ENCODE measurements at regions not wholly inside any gene's neighbourhood (a gene's known extent, or its start where the extent isn't known, plus 50 kb on each side); places are given as distances from the start of the nearest gene placed in this dataset.

- WGBS, 2 donors, result 88 to 96% methylated on average over 10 of the region's 10 CpGs
- no peaks in the 10 kb centered on the region for H3K9me3 ChIP-seq
- no peak overlapping the region for H3K4me3 ChIP-seq
- intact Hi-C loops (cut with DNase I), result no loop called here
- TF ChIP-seq POLR2A (IDR thresholded peaks at IDR 0.05) (no peak), CTCF (IDR thresholded peaks at IDR 0.05) (no peak)
- H3K36me3 ChIP-seq, result no peaks in the 10 kb centered on the region
- H3K4me1 ChIP-seq, result no peaks in the 10 kb centered on the region
- no peak overlapping the region for H3K27ac ChIP-seq
- no peaks in the 10 kb centered on the region for H3K27me3 ChIP-seq
- no peak for DNase-seq
Observed at GRCh38 chr1:116825720-116826438, 71.6 kb downstream of the CD2 start.

GRCh38 chr1:116826818-116827606, 72.8 kb downstream of the CD2 start:
- WGBS, 2 donors, result 53 to 60% methylated on average over 8 to 9 of the region's 9 CpGs
- H3K4me3 ChIP-seq, result no peak overlapping the region

GRCh38 chr1:116827607-116828105, 73.4 kb downstream of the CD2 start:
- TF ChIP-seq POLR2A (IDR thresholded peaks at IDR 0.05) (no peak), CTCF (IDR thresholded peaks at IDR 0.05) (no peak)
- Histone ChIP-seq H3K27me3 (no peaks in the 10 kb centered on the region), H3K9me3 (no peaks in the 10 kb centered on the region), H3K36me3 (no peaks in the 10 kb centered on the region), H3K4me3 (no peak overlapping the region), H3K4me1 (peaks cover 0 to 10% (median 2%) of the 10 kb centered on the region in 3 donors), H3K27ac (no peak overlapping the region)
- intact Hi-C loops (cut with DNase I), result no loop called here
- WGBS, 2 donors, result 79 to 98% methylated on average over 2 of the region's 2 CpGs
- DNase-seq, result no peak

More at GRCh38 chr1:116826818-116827606, 72.8 kb downstream of the CD2 start:
- Histone ChIP-seq H3K9me3 (no peaks in the 10 kb centered on the region), H3K4me1 (peaks cover 0 to 4% (median 0%) of the 10 kb centered on the region in 3 donors), H3K27me3 (no peaks in the 10 kb centered on the region), H3K27ac (no peak overlapping the region), H3K36me3 (no peaks in the 10 kb centered on the region)
- DNase-seq, result no peak
- TF ChIP-seq CTCF (IDR thresholded peaks at IDR 0.05) (no peak), POLR2A (IDR thresholded peaks at IDR 0.05) (no peak)
- intact Hi-C loops (cut with DNase I), result no loop called here

GRCh38 chr1:116832308-116832931, 77.3 kb upstream of the PTGFRN start:
- intact Hi-C loops (cut with DNase I), result no loop called here
- Histone ChIP-seq H3K36me3 (no peaks in the 10 kb centered on the region), H3K27ac (peak overlapping the region in 2 of 4 donors; percentile 55 to 57), H3K9me3 (peaks cover 0 to 4% (median 0%) of the 10 kb centered on the region in 3 donors), H3K4me3 (no peak overlapping the region), H3K27me3 (no peaks in the 10 kb centered on the region), H3K4me1 (peaks cover 2 to 49% (median 6%) of the 10 kb centered on the region in 3 donors)
- no peak for TF ChIP-seq POLR2A (IDR thresholded peaks at IDR 0.05)
- no peak for DNase-seq
- 43 to 60% methylated on average over 6 of the region's 6 CpGs for WGBS, 2 donors

- Histone ChIP-seq H3K4me3 (no peak overlapping the region), H3K36me3 (no peaks in the 10 kb centered on the region), H3K27ac (peak overlapping the region in 3 of 4 donors; percentile 19 to 57 (median 55)), H3K27me3 (peaks cover 0 to 3% (median 0%) of the 10 kb centered on the region in 4 donors), H3K4me1 (peaks cover 2 to 49% (median 6%) of the 10 kb centered on the region in 3 donors), H3K9me3 (peaks cover 0 to 9% (median 0%) of the 10 kb centered on the region in 3 donors)
- intact Hi-C loops (cut with DNase I), result no loop called here
- no peak for DNase-seq
- TF ChIP-seq CTCF (IDR thresholded peaks at IDR 0.05) (no peak), POLR2A (IDR thresholded peaks at IDR 0.05) (no peak)
- WGBS, 2 donors, result 53 to 59% methylated on average over 3 of the region's 3 CpGs
Observed at GRCh38 chr1:116832932-116833578, 76.7 kb upstream of the PTGFRN start.

Data from esophagus squamous epithelium (tissue), 5 donors.